Lower leg skin (tissue), 3 donors: ENCODE measurements at regions not wholly inside any gene's neighbourhood (a gene's known extent, or its start where the extent isn't known, plus 50 kb on each side); places are given as distances from the start of the nearest gene placed in this dataset.

Experiments
- POLR2A ChIP-seq, 2 donors: fragments of 450-650 bp; IDR thresholded peaks; one replicate each; pipeline ENCODE4 v1.6.1; 2016 to 2017; ENCODE audit warnings: antibody characterized with exemption in 2 of 2, mild to moderate bottlenecking in 1 of 2, moderate library complexity in 1 of 2
- TF ChIP-seq, protein P1 (sequence below), 3 donors: fragments of 450-650 bp; IDR thresholded peaks; one replicate each; pipeline ENCODE4 v1.5.1; 2016; ENCODE audit warnings: antibody characterized with exemption in 3 of 3, mild to moderate bottlenecking in 3 of 3, moderate library complexity in 2 of 3

- TF ChIP-seq, protein P1, sequence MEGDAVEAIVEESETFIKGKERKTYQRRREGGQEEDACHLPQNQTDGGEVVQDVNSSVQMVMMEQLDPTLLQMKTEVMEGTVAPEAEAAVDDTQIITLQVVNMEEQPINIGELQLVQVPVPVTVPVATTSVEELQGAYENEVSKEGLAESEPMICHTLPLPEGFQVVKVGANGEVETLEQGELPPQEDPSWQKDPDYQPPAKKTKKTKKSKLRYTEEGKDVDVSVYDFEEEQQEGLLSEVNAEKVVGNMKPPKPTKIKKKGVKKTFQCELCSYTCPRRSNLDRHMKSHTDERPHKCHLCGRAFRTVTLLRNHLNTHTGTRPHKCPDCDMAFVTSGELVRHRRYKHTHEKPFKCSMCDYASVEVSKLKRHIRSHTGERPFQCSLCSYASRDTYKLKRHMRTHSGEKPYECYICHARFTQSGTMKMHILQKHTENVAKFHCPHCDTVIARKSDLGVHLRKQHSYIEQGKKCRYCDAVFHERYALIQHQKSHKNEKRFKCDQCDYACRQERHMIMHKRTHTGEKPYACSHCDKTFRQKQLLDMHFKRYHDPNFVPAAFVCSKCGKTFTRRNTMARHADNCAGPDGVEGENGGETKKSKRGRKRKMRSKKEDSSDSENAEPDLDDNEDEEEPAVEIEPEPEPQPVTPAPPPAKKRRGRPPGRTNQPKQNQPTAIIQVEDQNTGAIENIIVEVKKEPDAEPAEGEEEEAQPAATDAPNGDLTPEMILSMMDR (IDR thresholded peaks at IDR 0.05) = no peak
- TF ChIP-seq POLR2A (IDR thresholded peaks at IDR 0.05) = no peak
These were observed 2002.9 kb upstream of the NUDT12 start for GRCh38 chr5:105565531-105565930.
